Large intestine (tissue), 3 donors: ENCODE measurements at regions not wholly inside any gene's neighbourhood (a gene's known extent, or its start where the extent isn't known, plus 50 kb on each side); places are given as distances from the start of the nearest gene placed in this dataset.
"Not testable (repeated sequence)": the region's sequence is repeated elsewhere in the genome, so short reads cannot be mapped to it uniquely, and the experiment has no call there.

Source experiments
- DNase-seq, 2 donors: peaks; one replicate each; pipeline versions ENCODE4 v3.0.0 to v3.0.0-alpha.2; 2013
- H3K27ac ChIP-seq: one replicate; pipeline ENCODE4 v1.5.1; 2013; ENCODE audit warnings: low read length
- H3K27me3 ChIP-seq: 2 replicates; pipeline ENCODE4 v1.6.1; 2013; ENCODE audit warnings: low read length; ENCODE audit not compliant: control insufficient read depth, insufficient read depth
- H3K36me3 ChIP-seq: 2 replicates; pipeline ENCODE4 v1.6.1; 2013; ENCODE audit warnings: low read length; ENCODE audit not compliant: control insufficient read depth, insufficient read depth
- H3K4me1 ChIP-seq: one replicate; pipeline ENCODE4 v1.6.1; 2013; ENCODE audit warnings: low read length; ENCODE audit not compliant: control insufficient read depth, insufficient read depth
- H3K4me3 ChIP-seq: one replicate; pipeline ENCODE4 v1.5.1; 2013; ENCODE audit warnings: low read length
- H3K9me3 ChIP-seq: one replicate; pipeline ENCODE4 v1.6.1; 2013; ENCODE audit warnings: mild to moderate bottlenecking, low read depth, low read length, moderate library complexity; ENCODE audit not compliant: control insufficient read depth
- WGBS: methylation state at CpG from one replicate; pipeline ENCODE4 v1.1.5; 2013; ENCODE audit warnings: low lambda C conversion rate; ENCODE audit not compliant: insufficient coverage; 5-methylcytosine and 5-hydroxymethylcytosine counted together

- Histone ChIP-seq H3K4me3 (no peak overlapping the region), H3K4me1 (no peaks in the 10 kb centered on the region), H3K27ac (no peak overlapping the region), H3K36me3 (no peaks in the 10 kb centered on the region), H3K9me3 (no peaks in the 10 kb centered on the region), H3K27me3 (no peaks in the 10 kb centered on the region)
- no peak for DNase-seq
- 49% methylated on average over 3 of the region's 7 CpGs for WGBS
Observed at GRCh38 chr9:81031422-81032029, 657.8 kb downstream of the TLE1 start.

- Histone ChIP-seq H3K4me1 (no peaks in the 10 kb centered on the region), H3K27me3 (no peaks in the 10 kb centered on the region), H3K4me3 (no peak overlapping the region), H3K9me3 (no peaks in the 10 kb centered on the region), H3K36me3 (no peaks in the 10 kb centered on the region), H3K27ac (no peak overlapping the region)
- no peak for DNase-seq
Observed at GRCh38 chr9:81030027-81030426, 659.3 kb downstream of the TLE1 start.

GRCh38 chr9:81028504-81028903, 660.8 kb downstream of the TLE1 start:
- Histone ChIP-seq H3K27ac (no peak overlapping the region), H3K27me3 (no peaks in the 10 kb centered on the region), H3K4me3 (no peak overlapping the region), H3K4me1 (no peaks in the 10 kb centered on the region), H3K9me3 (no peaks in the 10 kb centered on the region), H3K36me3 (no peaks in the 10 kb centered on the region)
- WGBS, result no CpG with 5 or more reads among the region's 4 CpGs
- no peak for DNase-seq

- Histone ChIP-seq H3K36me3 (no peaks in the 10 kb centered on the region), H3K9me3 (no peaks in the 10 kb centered on the region), H3K4me1 (no peaks in the 10 kb centered on the region), H3K4me3 (no peak overlapping the region), H3K27ac (no peak overlapping the region), H3K27me3 (no peaks in the 10 kb centered on the region)
- 90% methylated on average over 2 of the region's 3 CpGs for WGBS
- no peak for DNase-seq
Observed at GRCh38 chr9:81022177-81022576, 667.2 kb downstream of the TLE1 start.

GRCh38 chr9:81014945-81015344, 674.4 kb downstream of the TLE1 start:
- not testable (repeated sequence) for H3K27ac ChIP-seq, H3K4me3 ChIP-seq, H3K9me3 ChIP-seq, H3K4me1 ChIP-seq, H3K36me3 ChIP-seq, H3K27me3 ChIP-seq, DNase-seq
- 48% methylated on average over 5 of the region's 6 CpGs for WGBS

GRCh38 chr9:81013191-81013590, 676.2 kb downstream of the TLE1 start:
- 60% methylated on average over 1 of the region's 3 CpGs for WGBS
- not testable (repeated sequence) for H3K27me3 ChIP-seq, H3K36me3 ChIP-seq, DNase-seq, H3K4me3 ChIP-seq, H3K27ac ChIP-seq, H3K4me1 ChIP-seq, H3K9me3 ChIP-seq

- H3K27me3 ChIP-seq, result no peaks in the 10 kb centered on the region
- H3K36me3 ChIP-seq, result no peaks in the 10 kb centered on the region
- no peak overlapping the region for H3K27ac ChIP-seq
- no peak overlapping the region for H3K4me3 ChIP-seq
- H3K9me3 ChIP-seq, result no peaks in the 10 kb centered on the region
- DNase-seq, result no peak
- no peaks in the 10 kb centered on the region for H3K4me1 ChIP-seq
Observed at GRCh38 chr9:81002906-81003305, 686.4 kb downstream of the TLE1 start.

- Histone ChIP-seq H3K4me3 (no peak overlapping the region), H3K9me3 (no peaks in the 10 kb centered on the region), H3K36me3 (no peaks in the 10 kb centered on the region), H3K27ac (no peak overlapping the region), H3K4me1 (no peaks in the 10 kb centered on the region), H3K27me3 (no peaks in the 10 kb centered on the region)
- DNase-seq, result no peak
- WGBS, result 80% methylated on average over 1 of the region's 3 CpGs
Observed at GRCh38 chr9:81002242-81002641, 687.1 kb downstream of the TLE1 start.

GRCh38 chr9:80995759-80996158, 693.6 kb downstream of the TLE1 start:
- Histone ChIP-seq H3K9me3 (no peaks in the 10 kb centered on the region), H3K27me3 (no peaks in the 10 kb centered on the region), H3K36me3 (no peaks in the 10 kb centered on the region), H3K4me3 (no peak overlapping the region), H3K27ac (no peak overlapping the region), H3K4me1 (no peaks in the 10 kb centered on the region)
- no peak for DNase-seq
- WGBS, result no CpG with 5 or more reads among the region's 4 CpGs

- Histone ChIP-seq H3K9me3 (no peaks in the 10 kb centered on the region), H3K27ac (no peak overlapping the region), H3K36me3 (no peaks in the 10 kb centered on the region), H3K4me1 (no peaks in the 10 kb centered on the region), H3K27me3 (no peaks in the 10 kb centered on the region), H3K4me3 (no peak overlapping the region)
- DNase-seq, result no peak
- no CpG with 5 or more reads among the region's 4 CpGs for WGBS
Observed at GRCh38 chr9:80994892-80995291, 694.5 kb downstream of the TLE1 start.

GRCh38 chr9:80985595-80985994, 703.8 kb downstream of the TLE1 start:
- H3K27me3 ChIP-seq, H3K9me3 ChIP-seq, DNase-seq, H3K27ac ChIP-seq, H3K36me3 ChIP-seq, H3K4me1 ChIP-seq, H3K4me3 ChIP-seq: not testable (repeated sequence)
- 96% methylated on average over 7 of the region's 10 CpGs for WGBS
